Smooth muscle cell (in vitro differentiated cells): ENCODE measurements at regions not wholly inside any gene's neighbourhood (a gene's known extent, or its start where the extent isn't known, plus 50 kb on each side); places are given as distances from the start of the nearest gene placed in this dataset.
"Not testable (repeated sequence)": the region's sequence is repeated elsewhere in the genome, so short reads cannot be mapped to it uniquely, and the experiment has no call there.

Experiments used
- DNase-seq: peaks from one replicate; lab custom pipeline; 2025; ENCODE audit not compliant: unreplicated experiment; lab: John Stamatoyannopoulos, UW
- H2AFZ ChIP-seq: fragments of 200-600 bp; sonication (generic); 2 replicates; pipeline ENCODE4 v1.6.0; 2016; ENCODE audit warnings: antibody characterized with exemption, low read depth, mild to moderate bottlenecking
- H3F3A ChIP-seq: fragments of 200-600 bp; sonication (generic); 2 replicates; pipeline ENCODE4 v1.6.0; 2017; ENCODE audit warnings: antibody characterized with exemption, low read depth
- H3K27ac ChIP-seq: fragments of 200-600 bp; sonication (generic); 2 replicates; pipeline ENCODE4 v1.5.1; 2016; ENCODE audit warnings: low read depth, mild to moderate bottlenecking
- H3K27me3 ChIP-seq: fragments of 200-600 bp; sonication (generic); 2 replicates; pipeline ENCODE4 v1.6.1; 2016; ENCODE audit warnings: low read depth, mild to moderate bottlenecking
- H3K36me3 ChIP-seq: fragments of 200-600 bp; sonication (generic); 2 replicates; pipeline ENCODE4 v1.5.1; 2016; ENCODE audit warnings: low read depth
- H3K4me1 ChIP-seq: fragments of 200-600 bp; sonication (generic); 2 replicates; pipeline ENCODE4 v1.5.1; 2016; ENCODE audit warnings: low read depth
- H3K4me2 ChIP-seq: fragments of 200-600 bp; sonication (generic); 2 replicates; pipeline ENCODE4 v1.6.0; 2016; ENCODE audit warnings: mild to moderate bottlenecking
- H3K4me3 ChIP-seq: fragments of 200-600 bp; sonication (generic); 2 replicates; pipeline ENCODE4 v1.5.1; 2016; ENCODE audit warnings: mild to moderate bottlenecking
- H3K79me2 ChIP-seq: fragments of 200-600 bp; sonication (generic); 2 replicates; pipeline ENCODE4 v1.6.0; 2016; ENCODE audit warnings: low read depth, mild to moderate bottlenecking
- H3K9ac ChIP-seq: fragments of 200-600 bp; sonication (generic); 2 replicates; pipeline ENCODE4 v1.6.0; 2016; ENCODE audit warnings: low read depth
- H3K9me3 ChIP-seq: fragments of 200-600 bp; sonication (generic); replicated peaks from 2 replicates; pipeline ENCODE4 v1.5.1; 2016; ENCODE audit warnings: low read depth
- H4K20me1 ChIP-seq: fragments of 200-600 bp; sonication (generic); 2 replicates; pipeline ENCODE4 v1.6.0; 2016; ENCODE audit warnings: low read depth
- WGBS: methylation state at CpG from one replicate; pipeline ENCODE4 v1.1.7; 2016; ENCODE audit warnings: low lambda C conversion rate; 5-methylcytosine and 5-hydroxymethylcytosine counted together
- TF ChIP-seq, protein P1 (sequence below): fragments of 200-600 bp; sonication (generic); IDR thresholded peaks from 2 replicates; pipeline ENCODE4 v1.5.1; 2017; ENCODE audit warnings: borderline replicate concordance, mild to moderate bottlenecking, antibody characterized with exemption; ENCODE audit not compliant: insufficient read depth, poor library complexity, severe bottlenecking

DNA sequence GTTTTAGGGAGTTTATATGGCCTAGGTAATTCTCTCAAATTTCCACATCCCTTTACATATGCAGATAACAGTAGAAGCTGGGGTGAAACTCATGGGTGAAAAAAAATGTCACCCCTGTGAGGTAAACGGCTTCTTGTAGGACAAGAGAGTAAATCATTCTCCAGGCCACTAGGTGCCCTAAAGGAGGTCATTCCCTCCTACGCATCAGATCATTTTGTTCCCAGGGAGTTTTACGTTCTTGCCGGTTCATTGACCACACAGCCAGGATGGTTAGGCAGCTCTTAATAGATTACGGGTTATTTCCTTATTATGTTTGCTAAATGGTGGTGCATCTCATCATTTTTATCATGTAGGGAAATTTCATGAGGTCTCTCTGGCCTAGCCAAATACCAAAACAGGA lies 225.8 kb upstream of the NOCT start:
- TF ChIP-seq, protein P1, sequence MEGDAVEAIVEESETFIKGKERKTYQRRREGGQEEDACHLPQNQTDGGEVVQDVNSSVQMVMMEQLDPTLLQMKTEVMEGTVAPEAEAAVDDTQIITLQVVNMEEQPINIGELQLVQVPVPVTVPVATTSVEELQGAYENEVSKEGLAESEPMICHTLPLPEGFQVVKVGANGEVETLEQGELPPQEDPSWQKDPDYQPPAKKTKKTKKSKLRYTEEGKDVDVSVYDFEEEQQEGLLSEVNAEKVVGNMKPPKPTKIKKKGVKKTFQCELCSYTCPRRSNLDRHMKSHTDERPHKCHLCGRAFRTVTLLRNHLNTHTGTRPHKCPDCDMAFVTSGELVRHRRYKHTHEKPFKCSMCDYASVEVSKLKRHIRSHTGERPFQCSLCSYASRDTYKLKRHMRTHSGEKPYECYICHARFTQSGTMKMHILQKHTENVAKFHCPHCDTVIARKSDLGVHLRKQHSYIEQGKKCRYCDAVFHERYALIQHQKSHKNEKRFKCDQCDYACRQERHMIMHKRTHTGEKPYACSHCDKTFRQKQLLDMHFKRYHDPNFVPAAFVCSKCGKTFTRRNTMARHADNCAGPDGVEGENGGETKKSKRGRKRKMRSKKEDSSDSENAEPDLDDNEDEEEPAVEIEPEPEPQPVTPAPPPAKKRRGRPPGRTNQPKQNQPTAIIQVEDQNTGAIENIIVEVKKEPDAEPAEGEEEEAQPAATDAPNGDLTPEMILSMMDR: no peak
- no peak overlapping the region for H3K27ac ChIP-seq
- H3K9me3 ChIP-seq: no peaks in the 10 kb centered on the region
- H3F3A ChIP-seq: no peaks in the 10 kb centered on the region
- no peaks in the 10 kb centered on the region for H3K27me3 ChIP-seq
- no peaks in the 10 kb centered on the region for H4K20me1 ChIP-seq
- H3K4me3 ChIP-seq: no peak overlapping the region
- DNase-seq: no peak
- H3K79me2 ChIP-seq: no peaks in the 10 kb centered on the region
- WGBS: 82% methylated on average over 5 of the region's 5 CpGs
- H3K4me2 ChIP-seq: no peak overlapping the region
- no peaks in the 10 kb centered on the region for H3K36me3 ChIP-seq
- no peak overlapping the region for H2AFZ ChIP-seq
- H3K4me1 ChIP-seq: no peaks in the 10 kb centered on the region
- H3K9ac ChIP-seq: no peak overlapping the region

DNA sequence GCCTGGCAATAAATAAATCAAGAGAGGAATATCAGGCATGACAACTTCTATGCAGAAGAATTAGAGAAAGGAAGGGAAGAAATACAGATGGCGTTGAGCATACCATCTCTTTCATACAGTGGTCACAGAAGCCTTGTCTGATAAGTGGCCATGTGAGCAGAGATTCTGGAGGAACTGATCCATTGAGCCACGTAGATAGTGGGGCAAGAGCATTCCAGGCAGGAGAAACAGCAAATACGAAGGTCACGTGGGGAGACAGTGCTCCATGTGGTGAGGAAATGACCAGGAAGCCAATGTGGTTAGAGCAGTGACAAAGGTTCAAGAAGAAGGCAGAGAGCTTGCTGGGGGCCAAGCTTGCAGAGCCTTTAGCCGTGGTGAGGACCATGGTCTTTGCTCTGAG lies 226.7 kb upstream of the NOCT start:
- Histone ChIP-seq H3K9me3 (no peaks in the 10 kb centered on the region), H3K36me3 (no peaks in the 10 kb centered on the region), H3K4me1 (no peaks in the 10 kb centered on the region), H3K4me2 (no peak overlapping the region), H2AFZ (no peak overlapping the region), H3F3A (no peaks in the 10 kb centered on the region), H3K27me3 (no peaks in the 10 kb centered on the region), H3K27ac (no peak overlapping the region), H4K20me1 (no peaks in the 10 kb centered on the region), H3K79me2 (no peaks in the 10 kb centered on the region), H3K9ac (no peak overlapping the region), H3K4me3 (no peak overlapping the region)
- DNase-seq: no peak
- 89% methylated on average over 5 of the region's 5 CpGs for WGBS
- TF ChIP-seq, protein P1: no peak

DNA sequence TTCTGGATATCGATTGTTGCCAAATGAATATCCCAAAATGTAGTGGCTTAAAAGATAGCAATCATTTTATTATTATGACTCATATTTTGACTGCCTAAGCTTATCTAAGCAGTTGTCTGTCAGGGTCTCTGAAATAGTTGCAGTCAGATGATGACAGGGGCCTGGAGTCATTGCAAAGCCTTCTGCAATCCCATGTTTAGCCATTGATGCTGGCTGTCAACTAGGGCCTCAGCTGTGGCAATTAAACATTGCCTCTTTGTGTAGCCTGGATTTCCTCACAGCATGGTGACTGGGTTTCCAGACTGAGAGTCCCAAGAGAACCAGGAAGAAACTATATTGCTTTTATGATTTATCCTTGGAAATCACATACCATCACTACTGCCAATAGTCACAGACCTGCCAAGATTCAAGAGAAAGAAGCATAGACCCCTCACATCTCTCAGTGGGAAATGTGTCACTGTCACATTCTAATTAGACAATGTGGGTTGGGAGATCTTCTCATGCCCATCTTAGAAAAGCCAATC lies 227.3 kb upstream of the NOCT start:
- Histone ChIP-seq H2AFZ (no peak overlapping the region), H3K9ac (no peak overlapping the region), H3K27ac (no peak overlapping the region), H3F3A (no peaks in the 10 kb centered on the region), H3K27me3 (no peaks in the 10 kb centered on the region), H3K9me3 (no peaks in the 10 kb centered on the region), H3K4me3 (no peak overlapping the region), H3K79me2 (no peaks in the 10 kb centered on the region), H3K36me3 (no peaks in the 10 kb centered on the region), H4K20me1 (no peaks in the 10 kb centered on the region), H3K4me2 (no peak overlapping the region), H3K4me1 (no peaks in the 10 kb centered on the region)
- no peak for DNase-seq
- WGBS: 79% methylated on average over 1 of the region's 1 CpG
- TF ChIP-seq, protein P1: no peak

DNA sequence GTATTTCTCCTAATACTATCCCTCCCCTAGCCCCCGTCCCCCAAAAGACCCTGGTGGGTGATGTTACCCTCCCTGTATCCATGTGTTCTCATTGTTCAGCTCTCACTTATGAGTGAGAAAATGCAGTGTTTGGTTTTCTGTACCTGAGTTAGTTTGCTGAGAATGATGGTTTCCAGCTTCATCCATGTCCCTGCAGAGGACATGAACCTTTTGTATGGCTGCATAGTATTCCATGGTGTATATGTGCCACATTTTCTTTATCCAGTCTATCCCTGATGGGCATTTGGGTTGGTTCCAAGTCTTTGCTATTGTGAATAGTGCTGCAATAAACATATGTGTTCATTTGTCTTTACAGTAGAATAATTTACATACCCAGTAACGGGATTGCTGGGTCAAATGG lies 235.8 kb upstream of the NOCT start:
- not testable (repeated sequence) for H3K27ac ChIP-seq, H4K20me1 ChIP-seq, H3F3A ChIP-seq, DNase-seq, H3K4me2 ChIP-seq, H3K27me3 ChIP-seq, H3K36me3 ChIP-seq, H2AFZ ChIP-seq, H3K9ac ChIP-seq, H3K79me2 ChIP-seq, H3K9me3 ChIP-seq, H3K4me3 ChIP-seq
- WGBS: 90% methylated on average over 2 of the region's 2 CpGs
- H3K4me1 ChIP-seq: peaks cover 15% of the 10 kb centered on the region
